ENCODE measurements at regions not wholly inside any gene's neighbourhood (a gene's known extent, or its start where the extent isn't known, plus 50 kb on each side); places are given as distances from the start of the nearest gene placed in this dataset.
A peak's percentile ranks its signal among the peaks of the same experiment; 100 is the strongest.
"Not testable (repeated sequence)": the region's sequence is repeated elsewhere in the genome, so short reads cannot be mapped to it uniquely, and the experiment has no call there.

GRCh38 chr6:27141529-27142015, 105.9 kb upstream of the PRSS16 start:
- intact Hi-C loops (cut with DNase I), result no loop called here
- DNase-seq, result no peak

- intact Hi-C loops (cut with DNase I); DNase-seq: not testable (repeated sequence)
These were observed 104.5 kb upstream of the PRSS16 start for GRCh38 chr6:27143020-27143388.

GRCh38 chr6:27143474-27144026, 104.0 kb upstream of the PRSS16 start:
- intact Hi-C loops (cut with DNase I), result no loop called here

GRCh38 chr6:27144740-27145079, 102.8 kb upstream of the PRSS16 start:
- no peak for DNase-seq
- intact Hi-C loops (cut with DNase I), result no loop called here

More at GRCh38 chr6:27143474-27144026, 104.0 kb upstream of the PRSS16 start:
- DNase-seq, result no peak

GRCh38 chr6:27145731-27146455, 101.6 kb upstream of the PRSS16 start:
- peak in 41 of 42 donors; percentile 31 to 87 (median 74) for DNase-seq
- intact Hi-C loops (cut with DNase I), result no loop called here

- intact Hi-C loops (cut with DNase I); DNase-seq: not testable (repeated sequence)
These were observed 101.1 kb upstream of the PRSS16 start for GRCh38 chr6:27146456-27146705.

GRCh38 chr6:27146706-27147505, 100.6 kb upstream of the PRSS16 start:
- intact Hi-C loops (cut with DNase I), result no loop called here
- DNase-seq, result peak; percentile 37 to 89 (median 69)

GRCh38 chr6:27148404-27148795, 99.1 kb upstream of the PRSS16 start:
- intact Hi-C loops (cut with DNase I), result no loop called here
- DNase-seq, result no peak

- DNase-seq, result no peak
- intact Hi-C loops (cut with DNase I), result no loop called here
These were observed 98.4 kb upstream of the PRSS16 start for GRCh38 chr6:27149150-27149549.

GRCh38 chr6:27154696-27155095, 92.8 kb upstream of the PRSS16 start:
- intact Hi-C loops (cut with DNase I), result no loop called here
- DNase-seq, result no peak

- intact Hi-C loops (cut with DNase I), result no loop called here
- no peak for DNase-seq
These were observed 90.5 kb upstream of the PRSS16 start for GRCh38 chr6:27156874-27157458.

GRCh38 chr6:27157459-27158315, 89.8 kb upstream of the PRSS16 start:
- DNase-seq, result peak in 41 of 42 donors; percentile 21 to 86 (median 69)
- intact Hi-C loops (cut with DNase I), result no loop called here

- DNase-seq, result no peak
- intact Hi-C loops (cut with DNase I), result no loop called here
These were observed 89.2 kb upstream of the PRSS16 start for GRCh38 chr6:27158316-27158643.

- DNase-seq, result no peak
- intact Hi-C loops (cut with DNase I), result no loop called here
These were observed 87.8 kb upstream of the PRSS16 start for GRCh38 chr6:27159725-27160124.

GRCh38 chr6:27161115-27161514, 86.4 kb upstream of the PRSS16 start:
- intact Hi-C loops (cut with DNase I), result no loop called here
- DNase-seq, result no peak

GRCh38 chr6:27161603-27161945, 85.9 kb upstream of the PRSS16 start:
- no peak for DNase-seq
- intact Hi-C loops (cut with DNase I), result no loop called here

- intact Hi-C loops (cut with DNase I), result no loop called here
- DNase-seq, result peak in 38 of 42 donors; percentile 22 to 84 (median 55)
These were observed 85.4 kb upstream of the PRSS16 start for GRCh38 chr6:27161946-27162603.

GRCh38 chr6:27163834-27164233, 83.7 kb upstream of the PRSS16 start:
- intact Hi-C loops (cut with DNase I), result no loop called here
- no peak for DNase-seq

GRCh38 chr6:27168108-27168507, 79.4 kb upstream of the PRSS16 start:
- no peak for DNase-seq
- intact Hi-C loops (cut with DNase I), result no loop called here

All from head of caudate nucleus (tissue), 42 donors.